SKM-1 (cell line): ENCODE measurements at regions not wholly inside any gene's neighbourhood (a gene's known extent, or its start where the extent isn't known, plus 50 kb on each side); places are given as distances from the start of the nearest gene placed in this dataset.
"Not testable (repeated sequence)": the region's sequence is repeated elsewhere in the genome, so short reads cannot be mapped to it uniquely, and the experiment has no call there.

Source experiments
- DNase-seq: peaks from one replicate; lab custom pipeline; 2025; ENCODE audit not compliant: unreplicated experiment; lab: John Stamatoyannopoulos, UW

GRCh38 chr9:75532233-75533050 is 358.0 kb upstream of the PCSK5 start:
- DNase-seq: no peak

- DNase-seq: no peak
Measured at GRCh38 chr9:75539523-75539922, 350.9 kb upstream of the PCSK5 start.

- DNase-seq: no peak
Measured at GRCh38 chr9:75540185-75540584, 350.3 kb upstream of the PCSK5 start.

- no peak for DNase-seq
Measured at GRCh38 chr9:75541734-75542133, 348.7 kb upstream of the PCSK5 start.

GRCh38 chr9:75544815-75545214 is 345.7 kb upstream of the PCSK5 start:
- no peak for DNase-seq

- DNase-seq: no peak
Measured at GRCh38 chr9:75545287-75545686, 345.2 kb upstream of the PCSK5 start.

GRCh38 chr9:75548871-75549270 is 341.6 kb upstream of the PCSK5 start:
- DNase-seq: no peak

- no peak for DNase-seq
Measured at GRCh38 chr9:75551861-75552260, 338.6 kb upstream of the PCSK5 start.

GRCh38 chr9:75552941-75553340 is 337.5 kb upstream of the PCSK5 start:
- no peak for DNase-seq

GRCh38 chr9:75566813-75567212 is 323.7 kb upstream of the PCSK5 start:
- DNase-seq: not testable (repeated sequence)

GRCh38 chr9:75570538-75570937 is 319.9 kb upstream of the PCSK5 start:
- DNase-seq: no peak

GRCh38 chr9:75574569-75574968 is 315.9 kb upstream of the PCSK5 start:
- no peak for DNase-seq

- DNase-seq: no peak
Measured at GRCh38 chr9:75582870-75583269, 307.6 kb upstream of the PCSK5 start.

- no peak for DNase-seq
Measured at GRCh38 chr9:75588808-75589207, 301.7 kb upstream of the PCSK5 start.

- no peak for DNase-seq
Measured at GRCh38 chr9:75589497-75589896, 301.0 kb upstream of the PCSK5 start.

- no peak for DNase-seq
Measured at GRCh38 chr9:75591972-75592371, 298.5 kb upstream of the PCSK5 start.

- no peak for DNase-seq
Measured at GRCh38 chr9:75592586-75592985, 297.9 kb upstream of the PCSK5 start.

GRCh38 chr9:75593920-75594319 is 296.6 kb upstream of the PCSK5 start:
- DNase-seq: no peak

GRCh38 chr9:75599126-75599525 is 291.3 kb upstream of the PCSK5 start:
- no peak for DNase-seq

- DNase-seq: no peak
Measured at GRCh38 chr9:75601280-75601679, 289.2 kb upstream of the PCSK5 start.

GRCh38 chr9:75602060-75602459 is 288.4 kb upstream of the PCSK5 start:
- no peak for DNase-seq

GRCh38 chr9:75604661-75605060 is 285.8 kb upstream of the PCSK5 start:
- DNase-seq: peak; percentile 26

GRCh38 chr9:75607521-75607920 is 283.0 kb upstream of the PCSK5 start:
- DNase-seq: no peak
